HL-60 (cell line): ENCODE measurements at regions not wholly inside any gene's neighbourhood (a gene's known extent, or its start where the extent isn't known, plus 50 kb on each side); places are given as distances from the start of the nearest gene placed in this dataset.

ENCODE experiments used
- GABPA ChIP-seq: IDR thresholded peaks from 2 replicates; pipeline ENCODE4 v1.6.1; 2012; ENCODE audit warnings: low read depth
- SPI1 ChIP-seq: IDR thresholded peaks from 2 replicates; pipeline ENCODE4 v1.6.1; 2012; ENCODE audit warnings: low read depth, mild to moderate bottlenecking, borderline replicate concordance
- TF ChIP-seq, protein P1 (sequence below): IDR thresholded peaks from one replicate; pipeline ENCODE4 v1.5.1; 2011; ENCODE audit warnings: low read length, control low read depth, inconsistent platforms; ENCODE audit not compliant: insufficient read depth
- TF ChIP-seq, protein P2 (sequence below): IDR thresholded peaks from 2 replicates; pipeline ENCODE4 v1.6.1; 2012; ENCODE audit warnings: low read depth; ENCODE audit not compliant: insufficient replicate concordance

DNA sequence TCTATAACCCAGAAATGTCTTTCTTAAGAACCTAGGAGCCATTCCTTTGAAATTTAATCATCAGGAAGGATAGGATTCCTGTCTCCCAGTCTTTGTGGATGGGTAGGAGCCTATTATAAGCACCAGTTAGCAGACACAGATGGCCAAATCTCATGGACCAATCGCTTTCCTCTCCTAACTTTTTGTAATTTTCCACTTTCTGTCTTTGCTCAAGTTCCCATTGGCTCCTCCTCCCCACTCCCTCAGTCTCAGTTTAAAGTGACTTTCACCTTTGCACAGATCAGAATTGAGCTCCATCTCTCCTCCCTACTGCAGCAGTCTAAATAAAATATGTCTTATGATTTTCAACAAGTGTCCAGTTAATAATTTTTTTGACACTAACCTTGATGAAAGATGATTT is 192.3 kb downstream of the HS3ST3A1 start:
- TF ChIP-seq, protein P1, sequence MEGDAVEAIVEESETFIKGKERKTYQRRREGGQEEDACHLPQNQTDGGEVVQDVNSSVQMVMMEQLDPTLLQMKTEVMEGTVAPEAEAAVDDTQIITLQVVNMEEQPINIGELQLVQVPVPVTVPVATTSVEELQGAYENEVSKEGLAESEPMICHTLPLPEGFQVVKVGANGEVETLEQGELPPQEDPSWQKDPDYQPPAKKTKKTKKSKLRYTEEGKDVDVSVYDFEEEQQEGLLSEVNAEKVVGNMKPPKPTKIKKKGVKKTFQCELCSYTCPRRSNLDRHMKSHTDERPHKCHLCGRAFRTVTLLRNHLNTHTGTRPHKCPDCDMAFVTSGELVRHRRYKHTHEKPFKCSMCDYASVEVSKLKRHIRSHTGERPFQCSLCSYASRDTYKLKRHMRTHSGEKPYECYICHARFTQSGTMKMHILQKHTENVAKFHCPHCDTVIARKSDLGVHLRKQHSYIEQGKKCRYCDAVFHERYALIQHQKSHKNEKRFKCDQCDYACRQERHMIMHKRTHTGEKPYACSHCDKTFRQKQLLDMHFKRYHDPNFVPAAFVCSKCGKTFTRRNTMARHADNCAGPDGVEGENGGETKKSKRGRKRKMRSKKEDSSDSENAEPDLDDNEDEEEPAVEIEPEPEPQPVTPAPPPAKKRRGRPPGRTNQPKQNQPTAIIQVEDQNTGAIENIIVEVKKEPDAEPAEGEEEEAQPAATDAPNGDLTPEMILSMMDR = no peak
- TF ChIP-seq GABPA (no peak), SPI1 (no peak)
- TF ChIP-seq, protein P2, sequence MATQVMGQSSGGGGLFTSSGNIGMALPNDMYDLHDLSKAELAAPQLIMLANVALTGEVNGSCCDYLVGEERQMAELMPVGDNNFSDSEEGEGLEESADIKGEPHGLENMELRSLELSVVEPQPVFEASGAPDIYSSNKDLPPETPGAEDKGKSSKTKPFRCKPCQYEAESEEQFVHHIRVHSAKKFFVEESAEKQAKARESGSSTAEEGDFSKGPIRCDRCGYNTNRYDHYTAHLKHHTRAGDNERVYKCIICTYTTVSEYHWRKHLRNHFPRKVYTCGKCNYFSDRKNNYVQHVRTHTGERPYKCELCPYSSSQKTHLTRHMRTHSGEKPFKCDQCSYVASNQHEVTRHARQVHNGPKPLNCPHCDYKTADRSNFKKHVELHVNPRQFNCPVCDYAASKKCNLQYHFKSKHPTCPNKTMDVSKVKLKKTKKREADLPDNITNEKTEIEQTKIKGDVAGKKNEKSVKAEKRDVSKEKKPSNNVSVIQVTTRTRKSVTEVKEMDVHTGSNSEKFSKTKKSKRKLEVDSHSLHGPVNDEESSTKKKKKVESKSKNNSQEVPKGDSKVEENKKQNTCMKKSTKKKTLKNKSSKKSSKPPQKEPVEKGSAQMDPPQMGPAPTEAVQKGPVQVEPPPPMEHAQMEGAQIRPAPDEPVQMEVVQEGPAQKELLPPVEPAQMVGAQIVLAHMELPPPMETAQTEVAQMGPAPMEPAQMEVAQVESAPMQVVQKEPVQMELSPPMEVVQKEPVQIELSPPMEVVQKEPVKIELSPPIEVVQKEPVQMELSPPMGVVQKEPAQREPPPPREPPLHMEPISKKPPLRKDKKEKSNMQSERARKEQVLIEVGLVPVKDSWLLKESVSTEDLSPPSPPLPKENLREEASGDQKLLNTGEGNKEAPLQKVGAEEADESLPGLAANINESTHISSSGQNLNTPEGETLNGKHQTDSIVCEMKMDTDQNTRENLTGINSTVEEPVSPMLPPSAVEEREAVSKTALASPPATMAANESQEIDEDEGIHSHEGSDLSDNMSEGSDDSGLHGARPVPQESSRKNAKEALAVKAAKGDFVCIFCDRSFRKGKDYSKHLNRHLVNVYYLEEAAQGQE = no peak
